ENCODE measurements at regions not wholly inside any gene's neighbourhood (a gene's known extent, or its start where the extent isn't known, plus 50 kb on each side); places are given as distances from the start of the nearest gene placed in this dataset.

- H3K4me3 ChIP-seq: no peak overlapping the region
- no peak overlapping the region for H3K27ac ChIP-seq
- 84 to 96% methylated on average over 4 of the region's 4 CpGs for WGBS, 2 donors
- no peaks in the 10 kb centered on the region for H3K27me3 ChIP-seq
- no peak for DNase-seq
- intact Hi-C loops (cut with DNase I; ENCODE audit: low total_unique reads): no loop called here
- no peaks in the 10 kb centered on the region for H3K9me3 ChIP-seq
- TF ChIP-seq POLR2A (IDR thresholded peaks at IDR 0.05): no peak
- no peak for TF ChIP-seq CTCF (IDR thresholded peaks at IDR 0.05)
- no peaks in the 10 kb centered on the region for H3K36me3 ChIP-seq (ENCODE audit: low read depth, missing control alignments)
- H3K4me1 ChIP-seq: no peaks in the 10 kb centered on the region
Measured at GRCh38 chr3:165683947-165684346, 153.3 kb downstream of the BCHE start.

- Histone ChIP-seq H3K36me3 (ENCODE audit: low read depth, missing control alignments) (no peaks in the 10 kb centered on the region), H3K9me3 (no peaks in the 10 kb centered on the region), H3K27ac (no peak overlapping the region), H3K4me1 (no peaks in the 10 kb centered on the region), H3K27me3 (no peaks in the 10 kb centered on the region), H3K4me3 (no peak overlapping the region)
- no peak for TF ChIP-seq POLR2A (IDR thresholded peaks at IDR 0.05)
- no peak for TF ChIP-seq CTCF (IDR thresholded peaks at IDR 0.05)
- 91 to 97% methylated on average over 3 of the region's 3 CpGs for whole genome bisulfite sequencing, 2 donors
- intact Hi-C loops (cut with DNase I; ENCODE audit: low total_unique reads): no loop called here
- DNase-seq: no peak
Measured at GRCh38 chr3:165682734-165683133, 154.5 kb downstream of the BCHE start.

- intact Hi-C loops (cut with DNase I; ENCODE audit: low total_unique reads): no loop called here
- H3K4me1 ChIP-seq: no peaks in the 10 kb centered on the region
- no peak overlapping the region for H3K27ac ChIP-seq
- H3K4me3 ChIP-seq: no peak overlapping the region
- DNase-seq: no peak
- no peaks in the 10 kb centered on the region for H3K9me3 ChIP-seq
- no peaks in the 10 kb centered on the region for H3K27me3 ChIP-seq
- 85 to 91% methylated on average over 2 of the region's 2 CpGs for WGBS, 2 donors
- TF ChIP-seq POLR2A (IDR thresholded peaks at IDR 0.05) (no peak), CTCF (IDR thresholded peaks at IDR 0.05) (no peak)
- no peaks in the 10 kb centered on the region for H3K36me3 ChIP-seq (ENCODE audit: low read depth, missing control alignments)
Measured at GRCh38 chr3:165669967-165670366, 167.3 kb downstream of the BCHE start.

- no peaks in the 10 kb centered on the region for H3K9me3 ChIP-seq
- DNase-seq: no peak
- no peaks in the 10 kb centered on the region for H3K36me3 ChIP-seq (ENCODE audit: low read depth, missing control alignments)
- TF ChIP-seq CTCF (IDR thresholded peaks at IDR 0.05) (no peak), POLR2A (IDR thresholded peaks at IDR 0.05) (no peak)
- H3K4me3 ChIP-seq: no peak overlapping the region
- H3K27me3 ChIP-seq: no peaks in the 10 kb centered on the region
- H3K27ac ChIP-seq: no peak overlapping the region
- H3K4me1 ChIP-seq: no peaks in the 10 kb centered on the region
- intact Hi-C loops (cut with DNase I; ENCODE audit: low total_unique reads): no loop called here
Measured at GRCh38 chr3:165669504-165669903, 167.7 kb downstream of the BCHE start.

- Histone ChIP-seq H3K4me3 (no peak overlapping the region), H3K27me3 (no peaks in the 10 kb centered on the region), H3K9me3 (no peaks in the 10 kb centered on the region), H3K27ac (no peak overlapping the region), H3K36me3 (ENCODE audit: low read depth, missing control alignments) (no peaks in the 10 kb centered on the region), H3K4me1 (no peaks in the 10 kb centered on the region)
- intact Hi-C loops (cut with DNase I; ENCODE audit: low total_unique reads): no loop called here
- DNase-seq: no peak
- no peak for TF ChIP-seq POLR2A (IDR thresholded peaks at IDR 0.05)
- TF ChIP-seq CTCF (IDR thresholded peaks at IDR 0.05): no peak
- 89 to 100% methylated on average over 2 of the region's 2 CpGs for WGBS, 2 donors
Measured at GRCh38 chr3:165667676-165668075, 169.5 kb downstream of the BCHE start.
